ENCODE measurements at regions not wholly inside any gene's neighbourhood (a gene's known extent, or its start where the extent isn't known, plus 50 kb on each side); places are given as distances from the start of the nearest gene placed in this dataset.

DNA sequence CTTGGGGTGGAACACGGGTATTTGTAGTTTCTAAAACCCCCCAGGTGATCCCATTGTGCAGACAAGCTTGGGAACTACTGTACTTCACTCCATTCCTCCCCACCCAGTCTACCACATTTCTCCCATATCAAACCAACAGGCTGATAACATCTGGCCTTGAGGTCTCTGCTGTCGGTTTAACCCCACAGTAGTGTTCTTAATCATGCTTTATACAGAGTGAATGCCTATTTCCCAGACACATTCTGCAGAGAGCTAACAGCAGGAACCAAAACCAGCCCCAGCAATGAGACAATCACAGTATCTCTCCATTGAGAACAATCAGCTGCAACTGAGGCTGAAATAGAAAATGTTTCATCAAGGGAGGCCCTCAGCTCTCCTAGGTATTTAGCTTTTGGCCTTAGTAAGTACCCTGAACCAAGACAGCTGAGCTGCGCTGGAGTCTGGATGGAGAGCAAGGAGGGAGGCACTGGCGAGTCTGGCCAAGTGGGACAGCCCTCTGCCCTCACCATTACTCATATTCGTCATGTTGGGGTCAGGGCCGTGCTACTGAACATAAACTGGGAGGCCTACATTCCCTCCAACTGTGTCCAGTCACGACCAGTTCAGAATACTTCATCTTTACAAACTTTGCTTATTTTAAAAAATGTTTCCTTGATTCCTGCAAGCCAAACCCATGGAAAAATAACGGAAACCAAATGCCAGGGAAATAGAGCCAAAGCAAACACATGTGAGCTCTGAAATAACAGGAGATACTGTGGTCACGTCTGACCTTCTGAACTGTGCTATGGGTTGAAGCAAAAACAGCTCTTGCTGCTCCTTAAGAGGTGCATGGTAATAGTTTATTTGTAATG, 81.0 kb downstream of the CCDC34 start:
- H3K4me1 ChIP-seq (ENCODE audit: insufficient read depth, low read length) = no peaks in the 10 kb centered on the region
- H3K27me3 ChIP-seq (ENCODE audit: control insufficient read depth in 1 of 2, insufficient read depth in 2 of 2, low read length in 2 of 2) = no peaks in the 10 kb centered on the region
- H3K4me3 Mint-ChIP-seq = no peak overlapping the region
- no peaks in the 10 kb centered on the region for H3K9me3 ChIP-seq (ENCODE audit: control insufficient read depth in 1 of 2, insufficient read depth in 1 of 2, low read length in 2 of 2)
- ATAC-seq (ENCODE audit: poor library complexity) (no peak), DNase-seq (no peak)
- CTCF ChIA-PET = no interaction called here
- H3K27me3 Mint-ChIP-seq = peaks cover 15% of the 10 kb centered on the region
- no peak overlapping the region for H3K27ac ChIP-seq (ENCODE audit: low read depth in 1 of 2, low read length in 2 of 2)
- no peak overlapping the region for H3K4me3 ChIP-seq (ENCODE audit: low read length)
- H3K36me3 ChIP-seq (ENCODE audit: insufficient read depth, low read length) = no peaks in the 10 kb centered on the region
- intact Hi-C loops (cut with DNase I, micrococcal nuclease) = no loop called here
- no peaks in the 10 kb centered on the region for H3K9me3 Mint-ChIP-seq
- H3K36me3 Mint-ChIP-seq (ENCODE audit: low read depth) = no peaks in the 10 kb centered on the region
- no peaks in the 10 kb centered on the region for H3K4me1 Mint-ChIP-seq (ENCODE audit: low read depth)
- H3K27ac Mint-ChIP-seq = no peak overlapping the region
- TF ChIP-seq, protein P1, sequence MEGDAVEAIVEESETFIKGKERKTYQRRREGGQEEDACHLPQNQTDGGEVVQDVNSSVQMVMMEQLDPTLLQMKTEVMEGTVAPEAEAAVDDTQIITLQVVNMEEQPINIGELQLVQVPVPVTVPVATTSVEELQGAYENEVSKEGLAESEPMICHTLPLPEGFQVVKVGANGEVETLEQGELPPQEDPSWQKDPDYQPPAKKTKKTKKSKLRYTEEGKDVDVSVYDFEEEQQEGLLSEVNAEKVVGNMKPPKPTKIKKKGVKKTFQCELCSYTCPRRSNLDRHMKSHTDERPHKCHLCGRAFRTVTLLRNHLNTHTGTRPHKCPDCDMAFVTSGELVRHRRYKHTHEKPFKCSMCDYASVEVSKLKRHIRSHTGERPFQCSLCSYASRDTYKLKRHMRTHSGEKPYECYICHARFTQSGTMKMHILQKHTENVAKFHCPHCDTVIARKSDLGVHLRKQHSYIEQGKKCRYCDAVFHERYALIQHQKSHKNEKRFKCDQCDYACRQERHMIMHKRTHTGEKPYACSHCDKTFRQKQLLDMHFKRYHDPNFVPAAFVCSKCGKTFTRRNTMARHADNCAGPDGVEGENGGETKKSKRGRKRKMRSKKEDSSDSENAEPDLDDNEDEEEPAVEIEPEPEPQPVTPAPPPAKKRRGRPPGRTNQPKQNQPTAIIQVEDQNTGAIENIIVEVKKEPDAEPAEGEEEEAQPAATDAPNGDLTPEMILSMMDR (IDR thresholded peaks at IDR 0.05) = no peak
- POLR2A ChIA-PET = no interaction called here

DNA sequence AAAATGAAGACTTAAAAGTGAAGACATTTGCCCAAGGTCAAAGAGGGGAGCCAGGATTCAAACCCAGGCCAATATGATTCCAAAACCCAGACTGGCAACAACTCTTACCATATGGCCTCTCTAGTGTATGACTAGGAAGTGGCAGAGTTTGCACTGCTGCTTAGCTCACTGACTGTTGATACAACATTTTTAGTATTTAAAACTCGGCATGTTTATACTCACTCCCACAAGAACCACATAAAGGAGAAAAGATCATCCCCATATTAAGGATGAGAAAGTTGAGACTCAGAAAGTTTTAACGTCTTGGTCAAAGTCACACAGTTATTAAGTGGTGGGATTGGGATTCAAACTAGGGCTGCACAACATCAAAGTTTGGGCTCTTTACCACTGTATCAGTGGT, 81.7 kb downstream of the CCDC34 start:
- DNase-seq = no peak
- intact Hi-C loops (cut with DNase I, micrococcal nuclease) = no loop called here
- Histone ChIP-seq H3K4me3 (ENCODE audit: low read length) (no peak overlapping the region), H3K9me3 (ENCODE audit: control insufficient read depth in 1 of 2, insufficient read depth in 1 of 2, low read length in 2 of 2) (no peaks in the 10 kb centered on the region), H3K4me1 (ENCODE audit: insufficient read depth, low read length) (no peaks in the 10 kb centered on the region), H3K27me3 (ENCODE audit: control insufficient read depth in 1 of 2, insufficient read depth in 2 of 2, low read length in 2 of 2) (no peaks in the 10 kb centered on the region), H3K27ac (ENCODE audit: low read depth in 1 of 2, low read length in 2 of 2) (no peak overlapping the region), H3K36me3 (ENCODE audit: insufficient read depth, low read length) (no peaks in the 10 kb centered on the region)
- no peak overlapping the region for H3K27ac Mint-ChIP-seq
- no peak overlapping the region for H3K4me3 Mint-ChIP-seq
- no peaks in the 10 kb centered on the region for H3K4me1 Mint-ChIP-seq (ENCODE audit: low read depth)
- no peaks in the 10 kb centered on the region for H3K36me3 Mint-ChIP-seq (ENCODE audit: low read depth)
- ATAC-seq (ENCODE audit: poor library complexity) = no peak
- no peaks in the 10 kb centered on the region for H3K9me3 Mint-ChIP-seq
- TF ChIP-seq, protein P1 (IDR thresholded peaks at IDR 0.05) = no peak
- POLR2A ChIA-PET = no interaction called here
- CTCF ChIA-PET = no interaction called here
- peaks cover 16% of the 10 kb centered on the region for H3K27me3 Mint-ChIP-seq

DNA sequence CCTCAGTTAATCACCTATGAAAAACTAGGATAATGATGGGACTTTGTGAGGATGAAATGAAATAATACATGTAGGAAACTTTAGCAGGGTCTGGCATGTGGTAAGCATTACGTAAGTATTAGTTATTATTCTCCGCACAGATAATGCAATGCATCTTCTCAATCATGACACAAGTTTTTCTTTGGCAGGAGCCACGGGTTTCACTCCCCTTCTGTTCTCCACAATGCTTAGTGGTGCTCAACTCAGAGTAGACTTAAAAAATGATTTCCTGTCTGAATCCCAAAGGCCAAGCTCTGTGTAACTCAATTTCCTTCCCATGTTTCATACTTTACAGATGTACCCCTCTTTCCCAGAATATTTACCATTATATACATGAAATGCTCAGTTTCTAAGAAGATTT, 82.9 kb downstream of the CCDC34 start:
- no peaks in the 10 kb centered on the region for H3K9me3 Mint-ChIP-seq
- ChIA-PET POLR2A (no interaction called here), CTCF (no interaction called here)
- H3K27ac Mint-ChIP-seq = no peak overlapping the region
- H3K36me3 Mint-ChIP-seq (ENCODE audit: low read depth) = no peaks in the 10 kb centered on the region
- intact Hi-C loops (cut with DNase I, micrococcal nuclease) = no loop called here
- no peaks in the 10 kb centered on the region for H3K4me1 ChIP-seq (ENCODE audit: insufficient read depth, low read length)
- H3K27me3 ChIP-seq (ENCODE audit: control insufficient read depth in 1 of 2, insufficient read depth in 2 of 2, low read length in 2 of 2) = no peaks in the 10 kb centered on the region
- no peak for ATAC-seq (ENCODE audit: poor library complexity)
- no peaks in the 10 kb centered on the region for H3K4me1 Mint-ChIP-seq (ENCODE audit: low read depth)
- H3K27me3 Mint-ChIP-seq = peaks cover 22% of the 10 kb centered on the region
- no peak overlapping the region for H3K27ac ChIP-seq (ENCODE audit: low read depth in 1 of 2, low read length in 2 of 2)
- no peak overlapping the region for H3K4me3 ChIP-seq (ENCODE audit: low read length)
- TF ChIP-seq, protein P1 (IDR thresholded peaks at IDR 0.05) = no peak
- H3K4me3 Mint-ChIP-seq = no peak overlapping the region
- no peaks in the 10 kb centered on the region for H3K9me3 ChIP-seq (ENCODE audit: control insufficient read depth in 1 of 2, insufficient read depth in 1 of 2, low read length in 2 of 2)
- DNase-seq = no peak
- no peaks in the 10 kb centered on the region for H3K36me3 ChIP-seq (ENCODE audit: insufficient read depth, low read length)
